Fibroblast of skin of right biceps (primary cell): ENCODE measurements at regions not wholly inside any gene's neighbourhood (a gene's known extent, or its start where the extent isn't known, plus 50 kb on each side); places are given as distances from the start of the nearest gene placed in this dataset.

Source experiments
- DNase-seq: peaks from one replicate; pipeline ENCODE4 v3.0.0-alpha.2; 2013

DNA sequence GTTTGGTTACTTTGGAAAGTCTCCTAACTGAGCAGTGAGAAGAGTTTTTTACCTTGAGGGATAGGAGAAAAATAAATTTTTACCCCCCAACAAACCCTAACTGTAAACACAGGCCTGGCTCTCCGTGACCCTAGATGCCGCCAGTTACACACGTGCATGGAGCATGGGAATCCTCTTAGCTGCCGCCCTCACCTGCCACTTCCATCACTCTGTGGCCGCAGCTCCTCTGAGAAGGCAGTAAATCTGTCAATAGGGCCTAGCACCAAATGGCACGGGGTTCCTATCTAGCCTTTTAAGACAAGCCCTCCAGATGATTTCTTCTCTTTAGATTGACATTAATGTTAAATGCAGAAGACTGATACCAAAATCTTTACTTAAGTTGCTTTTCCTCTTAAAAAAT is 330.3 kb upstream of the FAM241A start:
- no peak for DNase-seq

DNA sequence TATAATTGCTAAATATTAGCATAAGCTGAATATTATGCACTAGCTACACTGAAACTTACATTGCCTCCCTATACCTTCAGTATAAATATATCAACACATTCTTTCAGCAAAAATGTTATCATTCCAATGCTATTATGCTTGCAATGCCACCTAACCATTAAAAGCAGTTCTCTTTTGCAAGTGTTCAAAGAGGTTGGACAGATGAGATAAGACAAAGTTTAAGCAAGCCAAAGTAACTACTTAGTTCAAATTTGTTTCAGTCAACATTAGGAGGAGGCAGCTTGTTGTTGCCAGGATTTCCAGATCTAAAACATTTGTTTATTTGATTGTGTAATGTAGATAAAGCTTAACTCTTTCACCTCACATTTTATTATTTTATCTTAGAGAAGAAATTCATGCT is 323.9 kb upstream of the FAM241A start:
- no peak for DNase-seq

DNA sequence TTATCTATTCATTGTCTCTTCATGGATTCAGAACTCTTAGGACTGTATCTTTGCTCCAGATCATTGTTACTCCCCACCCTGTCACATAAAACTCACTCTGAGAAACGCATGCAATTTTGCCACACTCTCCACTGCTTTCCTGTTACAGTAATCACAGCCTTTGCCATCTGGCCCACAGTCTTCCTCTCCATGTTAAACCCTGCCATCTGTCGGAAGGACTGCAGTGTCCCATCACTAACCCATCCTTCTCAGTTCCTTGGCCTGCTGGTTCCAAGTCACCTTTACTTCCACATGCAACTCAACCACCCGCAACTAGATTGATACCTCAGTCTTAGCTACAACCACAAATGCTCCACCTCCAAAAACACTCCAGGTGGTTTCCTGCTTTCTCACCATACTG is 308.7 kb upstream of the FAM241A start:
- DNase-seq = no peak

DNA sequence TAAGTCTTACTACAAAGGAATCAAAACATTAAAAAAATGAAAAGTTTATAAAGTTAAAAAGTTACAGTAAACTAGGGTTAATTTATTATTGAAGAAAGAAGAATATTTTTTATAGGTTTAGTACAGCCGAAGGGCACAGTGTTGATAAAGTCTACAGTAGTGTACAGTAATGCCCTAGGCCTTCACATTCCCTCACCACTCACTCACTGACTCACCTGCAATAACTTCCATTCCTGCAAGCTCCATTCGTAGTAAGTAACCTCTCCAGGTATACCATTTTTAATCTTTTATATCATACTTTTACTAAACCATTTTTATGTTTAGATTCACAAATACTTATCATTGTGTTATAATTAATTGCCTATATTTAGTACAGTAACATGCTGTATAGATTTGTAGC is 307.5 kb upstream of the FAM241A start:
- DNase-seq = no peak

DNA sequence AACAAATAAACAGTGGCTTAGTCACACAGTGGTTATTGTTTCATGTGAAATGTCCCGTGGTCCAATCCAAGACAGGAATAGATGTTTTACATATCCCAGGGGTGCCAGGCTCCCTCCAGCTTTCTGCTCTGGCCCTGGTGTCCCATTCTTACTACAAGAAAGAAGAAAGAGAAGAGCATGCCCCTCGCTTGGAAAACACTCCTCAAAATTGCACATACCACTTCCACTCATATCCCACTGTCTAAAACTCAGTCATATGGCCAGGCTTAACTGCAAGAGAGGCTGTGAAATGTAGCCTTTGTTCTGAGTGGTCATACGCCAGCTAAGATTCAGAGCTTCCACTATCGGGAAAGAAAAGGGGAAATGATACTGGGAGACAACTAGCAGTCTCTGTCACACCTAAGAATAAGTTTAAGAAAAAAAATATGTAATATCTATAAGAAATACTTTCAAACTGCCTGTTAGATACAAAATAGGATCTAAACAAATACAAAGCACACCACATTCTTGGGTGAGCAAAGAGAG is 306.8 kb upstream of the FAM241A start:
- no peak for DNase-seq

DNA sequence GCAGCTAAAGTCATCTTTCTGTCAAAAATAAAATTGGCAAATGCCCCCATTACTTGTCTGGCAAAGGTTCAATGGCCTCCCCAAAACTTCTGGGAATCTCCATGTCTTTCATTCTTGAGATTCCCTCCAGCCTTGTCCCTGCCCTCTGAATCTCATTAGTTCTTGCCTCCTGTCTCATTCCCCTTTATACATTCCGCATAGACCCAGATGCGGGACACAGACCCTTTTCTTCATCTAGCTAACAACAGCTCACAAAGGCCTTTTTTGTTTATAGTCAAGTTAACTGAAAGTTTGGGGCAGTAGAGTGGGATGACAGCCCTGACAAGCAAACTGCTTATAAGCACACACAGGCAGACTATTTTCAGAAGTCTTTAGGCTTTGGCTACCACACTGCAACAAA is 306.1 kb upstream of the FAM241A start:
- DNase-seq = peak; percentile 3

DNA sequence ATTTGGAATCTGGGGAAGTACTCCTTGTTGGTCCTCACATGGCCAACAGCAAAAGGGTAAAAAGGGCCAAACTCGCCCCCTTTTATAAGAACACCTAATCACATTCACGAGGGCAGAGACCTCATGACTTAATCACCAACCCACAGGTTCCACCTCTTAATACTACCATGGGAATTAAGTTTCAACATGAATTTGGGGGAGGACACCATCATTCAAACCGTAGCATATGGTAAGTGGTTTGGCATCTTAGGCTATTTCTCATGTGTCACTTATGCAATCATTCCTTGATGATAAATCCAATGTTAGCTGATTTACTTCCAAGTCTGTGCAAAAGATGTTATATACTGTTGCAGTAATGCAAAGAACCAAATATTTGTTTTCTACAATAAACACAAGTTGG is 302.9 kb upstream of the FAM241A start:
- DNase-seq = peak; percentile 22

DNA sequence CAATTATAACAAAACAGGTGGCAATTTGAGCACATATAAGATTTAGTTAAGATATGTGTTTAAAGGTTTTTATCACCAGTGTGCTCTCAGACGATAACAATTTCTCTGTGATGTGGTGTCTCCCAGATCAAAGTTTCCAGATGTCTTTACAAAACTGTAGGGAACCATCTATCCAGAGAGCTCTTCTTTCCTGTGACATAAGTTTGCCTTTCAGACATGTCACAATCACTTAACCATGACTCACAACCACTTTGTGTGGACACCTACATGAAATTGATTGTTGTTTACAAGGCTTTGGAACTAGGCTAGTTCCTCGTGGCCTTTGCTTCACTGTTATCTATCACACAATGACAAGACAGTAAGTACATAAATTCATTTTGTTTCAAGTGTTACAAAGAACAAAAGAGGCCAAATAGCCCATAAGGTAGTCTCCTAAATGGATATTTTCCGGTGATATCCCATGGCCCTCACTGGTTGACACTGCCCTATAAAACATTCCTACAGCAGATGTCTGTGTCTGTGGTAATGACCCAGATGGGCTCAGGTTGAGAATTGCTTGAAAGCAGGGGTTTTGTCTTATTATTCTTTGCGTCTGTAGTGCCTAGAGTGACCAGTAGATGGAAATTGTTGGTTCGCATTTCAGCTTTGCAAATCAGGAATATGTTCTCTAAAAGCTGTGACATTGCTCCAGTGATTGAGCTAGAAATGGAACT is 297.8 kb upstream of the FAM241A start:
- no peak for DNase-seq

DNA sequence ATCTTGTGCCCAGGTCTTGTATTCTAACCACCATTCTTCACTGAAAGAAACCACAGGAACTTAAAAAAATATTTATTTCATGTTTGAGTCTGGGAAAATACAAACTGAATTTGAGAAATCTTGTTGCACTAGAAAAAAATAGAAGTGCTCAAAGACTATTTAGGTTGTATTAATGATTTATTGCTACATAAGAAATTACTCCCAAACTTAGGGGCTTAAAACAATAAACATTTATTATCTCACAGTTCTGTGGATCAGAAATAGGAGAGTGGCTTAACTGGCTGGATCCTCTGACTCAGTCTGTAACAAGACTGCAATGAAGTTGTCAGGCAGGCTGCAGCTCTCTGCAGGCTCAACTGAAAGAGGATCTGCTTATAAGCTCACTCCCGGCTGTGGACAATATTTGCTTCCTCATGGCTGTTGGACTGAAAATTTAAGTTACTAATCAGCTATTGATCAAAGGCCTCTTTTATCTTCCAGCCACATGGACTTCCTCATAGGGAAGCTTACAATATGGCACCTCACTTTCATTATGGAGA is 295.4 kb upstream of the FAM241A start:
- peak; percentile 40 for DNase-seq

DNA sequence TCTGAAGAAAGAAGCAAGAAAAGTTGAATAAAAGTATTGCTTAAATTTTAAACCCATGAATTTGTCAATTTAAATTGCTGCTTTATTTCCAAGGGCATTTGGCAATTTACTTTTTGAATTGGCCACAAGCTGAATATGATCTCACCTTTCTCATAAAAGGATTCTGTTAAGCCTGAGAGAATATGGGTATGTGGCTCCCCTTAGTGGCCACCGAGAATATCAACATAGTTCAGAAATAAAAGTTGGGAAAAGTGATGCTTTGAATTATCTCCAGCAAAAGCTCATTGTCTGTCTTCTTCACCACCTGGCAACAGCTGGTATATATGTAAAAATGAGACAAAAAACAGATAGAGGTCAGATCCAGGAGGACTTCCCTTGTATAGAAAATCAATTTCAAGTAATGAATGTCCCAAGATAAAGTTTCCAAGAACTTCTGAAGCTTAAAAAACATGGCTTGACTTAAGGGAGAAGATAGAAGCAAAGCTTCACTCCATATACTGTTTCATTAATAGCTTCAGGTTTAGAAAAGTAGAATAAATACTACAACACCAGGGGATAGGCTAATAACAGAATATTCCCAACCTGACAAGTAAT is 290.7 kb upstream of the FAM241A start:
- peak; percentile 52 for DNase-seq

DNA sequence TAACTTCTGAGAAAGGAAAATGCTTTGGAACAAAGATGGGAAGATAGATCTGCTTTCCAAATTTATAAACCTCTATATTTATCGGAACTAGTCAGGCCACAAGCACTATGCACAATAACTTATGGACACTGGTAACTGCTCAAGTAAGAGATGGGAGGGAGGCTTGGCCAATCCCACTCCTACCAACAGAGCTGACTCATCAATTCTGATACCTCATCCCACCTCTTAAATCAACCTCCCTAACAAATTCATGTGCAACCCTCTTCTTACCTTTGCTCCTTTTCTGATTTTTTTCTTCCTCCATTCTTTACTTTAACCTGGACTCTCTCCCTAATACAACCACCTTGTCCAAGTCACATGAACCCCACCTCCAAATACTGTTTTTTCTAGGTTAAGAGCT is 289.9 kb upstream of the FAM241A start:
- DNase-seq = no peak

DNA sequence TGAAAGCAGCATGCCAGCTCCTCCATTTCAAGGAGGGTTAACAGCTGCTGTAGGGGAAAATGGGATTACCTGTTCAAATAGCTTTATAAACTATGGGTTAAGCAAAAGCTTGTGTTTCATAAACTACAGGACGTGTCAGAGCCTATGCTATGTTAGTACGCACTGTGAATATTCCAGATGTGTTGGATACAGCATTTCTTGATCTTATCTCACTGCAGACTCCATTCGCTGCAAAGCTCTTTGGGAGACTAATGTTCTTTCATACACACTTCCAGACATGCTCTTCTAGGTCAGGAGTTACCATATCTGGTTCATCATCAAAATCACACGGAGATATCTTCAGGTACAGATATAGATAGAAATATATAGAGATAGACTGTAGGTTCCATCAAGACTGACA is 281.2 kb upstream of the FAM241A start:
- no peak for DNase-seq

DNA sequence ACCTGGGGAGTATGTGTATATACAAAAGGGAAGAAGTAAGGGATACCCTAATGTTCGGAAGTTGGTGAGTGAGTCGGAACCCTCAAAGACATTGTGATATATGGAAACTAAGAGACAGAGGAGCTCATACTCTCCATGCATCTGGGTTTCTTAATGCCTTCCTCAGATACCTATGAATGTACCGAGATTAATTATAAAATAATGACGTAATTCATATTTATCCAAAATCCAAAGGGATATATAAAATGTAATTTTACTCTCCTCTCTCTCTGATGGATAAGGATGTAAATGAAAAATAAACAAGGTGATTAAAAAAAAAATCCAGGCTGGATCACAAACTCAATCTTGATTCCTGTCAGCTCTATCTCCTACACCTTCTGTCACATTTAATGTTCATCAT is 275.9 kb upstream of the FAM241A start:
- DNase-seq = no peak

DNA sequence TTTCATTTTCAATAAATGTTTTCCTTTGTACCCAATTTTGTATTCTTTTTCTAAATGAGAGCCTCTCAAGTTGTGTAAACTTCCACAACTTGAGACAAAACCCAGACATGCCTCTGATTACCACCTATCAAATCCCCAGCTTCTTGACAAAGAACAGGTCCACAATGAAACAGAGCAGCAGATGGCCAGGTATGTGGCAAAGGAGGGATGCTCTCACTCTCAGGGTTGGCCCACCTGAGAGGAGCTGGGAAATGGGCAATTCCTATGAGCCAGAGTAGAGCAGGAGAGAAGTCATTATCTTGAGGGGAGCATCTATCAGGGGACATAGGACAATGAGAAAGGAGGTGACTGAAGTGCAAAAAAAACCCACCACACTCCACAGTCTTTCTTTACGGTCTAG is 273.5 kb upstream of the FAM241A start:
- no peak for DNase-seq

DNA sequence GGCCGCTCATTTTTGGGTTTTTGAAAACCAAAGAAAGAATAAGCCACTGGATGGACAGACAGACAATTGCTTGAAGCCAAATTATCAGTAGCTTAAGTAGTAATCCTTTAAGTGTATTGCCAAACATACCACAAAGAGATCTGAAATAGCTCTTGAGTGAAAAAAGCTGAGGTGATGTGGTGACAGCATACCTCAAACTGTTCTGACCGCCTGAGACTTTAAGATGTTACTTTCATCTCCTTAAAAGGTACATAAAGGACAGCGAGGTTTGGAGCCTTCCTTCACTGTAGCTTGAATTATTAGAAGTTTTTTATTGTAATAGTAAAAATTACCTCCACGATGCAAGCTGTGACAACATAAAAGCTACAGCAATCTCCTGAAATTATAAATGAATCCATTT is 271.5 kb upstream of the FAM241A start:
- no peak for DNase-seq

DNA sequence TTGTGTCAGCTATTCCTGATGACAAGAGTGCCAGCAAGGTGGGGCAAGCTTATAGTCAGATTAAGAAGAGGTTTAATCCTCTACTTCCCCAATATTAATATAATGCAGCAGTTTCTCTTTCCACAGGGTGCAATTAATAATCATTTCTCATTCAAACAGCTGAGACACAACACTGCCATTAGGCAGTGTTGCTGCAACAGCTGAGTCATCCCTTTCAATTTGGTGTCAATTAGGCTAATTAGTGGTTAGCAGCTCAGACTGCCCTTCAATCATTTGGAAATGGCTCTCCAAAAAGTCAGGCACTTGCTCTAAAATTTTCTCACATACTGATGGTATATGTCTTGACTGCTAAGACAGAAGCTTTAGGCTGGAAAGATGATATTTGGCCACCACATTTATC is 265.7 kb upstream of the FAM241A start:
- DNase-seq = no peak

DNA sequence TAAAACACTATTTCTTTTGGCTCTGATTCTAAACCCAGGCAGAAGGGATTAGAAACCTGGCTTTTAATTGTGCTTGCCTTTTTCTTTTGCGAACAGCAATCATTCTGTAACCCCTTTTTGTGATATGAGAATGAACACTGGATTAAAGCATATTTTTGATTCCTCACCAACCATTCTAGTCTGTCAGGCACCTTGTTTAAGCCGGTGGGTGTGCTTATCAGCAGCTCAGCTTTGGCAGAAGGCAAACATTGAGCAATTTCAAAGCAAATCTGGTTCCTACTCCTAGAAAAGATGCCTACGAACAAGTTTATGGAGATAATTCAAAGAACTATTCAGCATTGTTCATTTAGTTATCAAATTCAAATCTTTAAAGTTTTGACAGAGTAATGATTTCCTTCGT is 265.1 kb upstream of the FAM241A start:
- DNase-seq = no peak

DNA sequence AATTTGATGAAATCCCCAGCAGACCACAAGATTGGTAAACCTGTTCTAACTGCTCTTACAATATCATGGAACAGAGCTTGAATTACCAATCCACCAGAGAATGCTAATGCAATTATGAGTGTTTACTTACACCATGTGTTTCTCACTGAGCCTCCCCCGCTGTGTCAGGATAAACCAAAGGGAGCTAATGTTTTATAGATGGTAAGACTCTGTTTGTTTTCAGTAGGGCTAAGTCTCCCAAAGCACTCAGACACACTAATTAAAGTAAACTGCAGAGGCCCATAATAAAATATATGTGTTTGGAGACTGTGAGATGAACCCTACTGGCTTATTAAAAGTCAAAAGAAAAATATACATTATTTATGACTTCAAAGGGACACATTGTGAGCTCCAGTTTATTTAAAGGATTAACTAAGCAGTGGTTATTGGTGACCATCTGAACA is 261.7 kb upstream of the FAM241A start:
- no peak for DNase-seq

DNA sequence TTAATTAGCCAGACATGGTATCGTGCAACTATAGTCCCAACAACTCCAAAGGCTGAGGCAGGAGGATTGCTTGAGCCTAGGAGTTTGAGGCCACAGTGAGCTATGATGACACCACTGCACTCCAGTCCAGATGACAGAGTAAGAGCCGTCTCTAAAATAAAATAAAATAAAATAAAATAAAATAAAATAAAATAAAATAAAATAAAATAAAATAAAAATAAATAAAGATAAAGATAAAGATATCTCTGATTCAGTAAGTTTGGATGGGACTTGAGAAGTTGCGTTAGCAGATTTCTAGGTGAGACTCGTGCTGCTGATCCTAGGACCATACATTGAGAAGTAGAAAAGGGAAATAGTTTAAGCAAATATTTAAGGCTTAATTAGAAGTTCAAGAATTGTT is 254.8 kb upstream of the FAM241A start:
- no peak for DNase-seq

DNA sequence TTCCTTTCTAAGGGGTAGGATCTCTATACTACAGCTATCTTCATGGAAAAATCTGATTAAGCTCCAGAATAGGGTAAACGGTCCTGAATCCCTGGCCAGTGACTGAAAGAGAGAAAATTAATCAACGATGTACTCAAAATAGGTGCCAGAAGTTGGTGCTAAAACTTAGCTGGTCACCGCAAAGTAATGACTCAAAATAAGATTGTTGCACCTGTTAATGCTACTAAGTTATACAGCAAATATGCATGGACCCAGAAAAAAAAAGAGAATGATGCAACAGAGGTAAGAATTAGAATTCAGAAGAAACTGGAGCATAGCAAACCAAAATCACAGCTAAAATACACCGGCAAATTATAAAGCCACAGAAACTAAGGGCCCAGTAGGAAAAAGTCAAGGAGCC is 239.7 kb upstream of the FAM241A start:
- DNase-seq = no peak

DNA sequence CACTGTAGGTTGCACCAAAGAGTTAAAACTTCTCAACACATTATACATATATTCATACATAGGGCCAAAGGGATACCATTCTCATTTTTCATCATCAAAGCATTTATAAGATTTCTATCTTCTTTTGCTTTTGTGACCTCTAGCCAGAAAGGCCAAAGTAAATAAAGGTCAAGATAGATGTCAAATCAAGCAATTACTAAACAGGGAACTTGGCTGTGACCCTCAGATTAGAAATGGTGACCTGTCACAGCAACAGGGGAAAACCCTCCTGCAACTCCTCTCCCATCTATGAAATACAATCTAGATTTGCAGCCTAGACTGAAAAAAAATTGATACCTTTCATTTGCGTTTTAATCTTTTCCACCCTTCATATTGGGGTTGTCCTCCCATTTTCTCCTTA is 225.6 kb upstream of the FAM241A start:
- no peak for DNase-seq

DNA sequence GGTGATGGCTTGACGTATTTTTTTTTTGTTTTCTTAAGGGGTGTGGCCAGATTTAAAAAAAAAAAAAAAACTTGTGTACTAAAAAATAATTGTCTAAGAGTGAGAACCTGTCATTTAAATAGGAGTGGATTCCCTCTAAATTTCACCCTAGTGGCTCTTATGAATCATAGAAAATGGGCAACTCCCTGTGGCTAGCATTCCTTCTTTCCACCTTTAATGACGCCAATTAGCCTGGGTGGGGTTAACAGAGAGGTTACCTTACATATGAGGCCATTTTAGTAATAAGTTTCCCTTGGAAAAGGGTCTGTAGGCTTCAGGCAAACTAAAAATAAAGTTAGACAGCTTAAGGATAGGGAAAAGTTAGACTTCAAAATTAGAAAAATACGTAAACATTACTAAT is 223.5 kb upstream of the FAM241A start:
- no peak for DNase-seq

DNA sequence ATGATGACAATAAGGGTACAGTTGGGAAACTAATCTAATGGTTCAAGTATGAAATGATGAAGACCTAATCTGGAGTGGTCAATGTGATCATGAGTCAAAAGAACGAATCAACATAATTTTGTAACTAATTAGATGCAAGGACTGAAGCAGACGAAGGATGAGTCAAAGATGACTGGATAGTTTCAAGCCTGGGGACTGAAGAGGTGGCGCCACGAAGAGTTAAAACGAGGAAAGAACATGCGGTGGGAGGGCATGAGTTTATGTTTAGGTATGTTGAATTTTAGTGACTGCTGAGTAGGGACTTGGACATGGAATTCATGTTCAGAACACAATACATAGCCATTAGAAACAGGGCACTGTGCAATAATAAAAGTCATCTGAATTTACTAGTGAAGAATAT is 221.5 kb upstream of the FAM241A start:
- DNase-seq = peak; percentile 93

DNA sequence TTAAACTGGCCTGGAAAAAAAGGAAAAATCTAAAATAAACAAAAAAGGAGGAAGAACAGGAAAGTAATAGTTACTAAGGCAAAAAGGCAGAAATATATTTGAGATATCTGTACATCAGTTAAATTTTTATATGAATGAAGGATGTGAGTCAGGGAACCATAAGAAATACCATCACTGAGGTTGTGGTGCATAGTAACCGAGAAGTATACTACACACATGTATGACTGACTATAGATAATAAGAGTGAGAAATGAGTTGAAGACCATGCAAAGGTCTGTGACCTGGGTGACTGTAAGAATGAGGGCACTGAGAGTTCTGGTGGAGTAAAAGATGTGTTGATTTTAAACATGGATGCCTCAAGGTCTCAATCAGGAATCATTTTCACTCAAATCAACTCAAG is 220.6 kb upstream of the FAM241A start:
- DNase-seq = peak; percentile 59

DNA sequence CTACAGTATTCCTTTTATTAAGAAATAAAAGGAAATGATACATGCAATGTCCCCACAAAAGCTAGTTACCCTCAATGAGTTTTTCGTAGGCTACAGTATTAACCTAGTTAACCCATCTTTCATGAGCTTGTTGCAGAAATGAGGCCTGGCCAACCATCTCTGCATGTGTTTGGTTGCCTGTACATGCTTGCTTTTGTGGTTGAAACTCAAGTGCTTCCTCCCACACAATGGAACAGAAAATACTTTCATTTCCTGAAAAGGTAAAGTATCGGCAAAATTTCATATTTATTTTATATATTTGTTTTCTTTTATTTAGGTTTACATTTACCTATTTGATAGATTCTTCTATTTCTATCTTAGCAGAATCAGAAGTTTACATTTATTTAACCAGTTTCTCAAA is 214.6 kb upstream of the FAM241A start:
- DNase-seq = no peak
